ENCODE measurements at regions not wholly inside any gene's neighbourhood (a gene's known extent, or its start where the extent isn't known, plus 50 kb on each side); places are given as distances from the start of the nearest gene placed in this dataset.
A peak's percentile ranks its signal among the peaks of the same experiment; 100 is the strongest.

DNA sequence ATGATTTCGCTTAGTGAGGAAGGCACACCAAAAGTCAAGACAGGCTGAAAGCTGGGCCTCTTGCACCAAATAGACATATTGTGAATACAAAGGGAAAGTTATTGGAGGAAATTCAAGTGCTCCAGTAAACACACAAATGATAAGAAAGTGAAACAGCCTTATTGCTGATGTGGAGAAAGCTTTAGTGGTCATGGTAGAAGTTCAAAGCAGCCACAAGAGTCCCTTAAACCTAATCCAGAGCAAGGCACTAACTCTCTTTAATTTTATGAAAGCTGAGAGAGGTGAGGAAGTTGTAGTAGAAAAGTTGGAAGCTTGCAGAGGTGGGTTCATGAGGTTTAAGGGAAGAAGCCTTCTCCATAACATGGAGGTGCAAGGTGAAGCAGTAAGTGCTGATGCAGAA, 988.3 kb downstream of the VRK1 start:
- no peaks in the 10 kb centered on the region for H3K27me3 ChIP-seq (ENCODE audit: control insufficient read depth, insufficient read depth, low read length)
- WGBS (ENCODE audit: insufficient coverage), result 88% methylated on average over 1 of the region's 1 CpG
- TF ChIP-seq, protein P1, sequence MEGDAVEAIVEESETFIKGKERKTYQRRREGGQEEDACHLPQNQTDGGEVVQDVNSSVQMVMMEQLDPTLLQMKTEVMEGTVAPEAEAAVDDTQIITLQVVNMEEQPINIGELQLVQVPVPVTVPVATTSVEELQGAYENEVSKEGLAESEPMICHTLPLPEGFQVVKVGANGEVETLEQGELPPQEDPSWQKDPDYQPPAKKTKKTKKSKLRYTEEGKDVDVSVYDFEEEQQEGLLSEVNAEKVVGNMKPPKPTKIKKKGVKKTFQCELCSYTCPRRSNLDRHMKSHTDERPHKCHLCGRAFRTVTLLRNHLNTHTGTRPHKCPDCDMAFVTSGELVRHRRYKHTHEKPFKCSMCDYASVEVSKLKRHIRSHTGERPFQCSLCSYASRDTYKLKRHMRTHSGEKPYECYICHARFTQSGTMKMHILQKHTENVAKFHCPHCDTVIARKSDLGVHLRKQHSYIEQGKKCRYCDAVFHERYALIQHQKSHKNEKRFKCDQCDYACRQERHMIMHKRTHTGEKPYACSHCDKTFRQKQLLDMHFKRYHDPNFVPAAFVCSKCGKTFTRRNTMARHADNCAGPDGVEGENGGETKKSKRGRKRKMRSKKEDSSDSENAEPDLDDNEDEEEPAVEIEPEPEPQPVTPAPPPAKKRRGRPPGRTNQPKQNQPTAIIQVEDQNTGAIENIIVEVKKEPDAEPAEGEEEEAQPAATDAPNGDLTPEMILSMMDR (IDR thresholded peaks at IDR 0.05), result no peak
- intact Hi-C loops (cut with micrococcal nuclease), result loop anchor here (10.0 kb wide), 3 partner anchors 81 to 601 kb away; no protein-coding TSS in a partner anchor
- no peak for ATAC-seq
- H3K36me3 ChIP-seq (ENCODE audit: control insufficient read depth, insufficient read depth, low read length), result no peaks in the 10 kb centered on the region
- DNase-seq, result no peak
- H3K4me1 ChIP-seq (ENCODE audit: control insufficient read depth, insufficient read depth, low read length), result no peaks in the 10 kb centered on the region
- H3K9me3 ChIP-seq (ENCODE audit: control insufficient read depth, insufficient read depth, low read length), result no peaks in the 10 kb centered on the region
- H3K27ac Mint-ChIP-seq, result peak overlapping the region in 1 of 2 donors; percentile 17
- no peaks in the 10 kb centered on the region for H3K9me3 Mint-ChIP-seq
- H3K27me3 Mint-ChIP-seq (ENCODE audit: low read depth in 2 of 2), result no peaks in the 10 kb centered on the region
- H3K27ac ChIP-seq (ENCODE audit: low read length), result no peak overlapping the region
- peaks cover 3% of the 10 kb centered on the region for H3K36me3 Mint-ChIP-seq
- no peak overlapping the region for H3K4me3 ChIP-seq (ENCODE audit: low read length)
- H3K4me3 Mint-ChIP-seq, result no peak overlapping the region
- peaks cover 5 to 6% of the 10 kb centered on the region in 2 donors for H3K4me1 Mint-ChIP-seq

- no peak overlapping the region for H3K27ac Mint-ChIP-seq
- H3K4me3 ChIP-seq (ENCODE audit: low read length), result no peak overlapping the region
- H3K27me3 Mint-ChIP-seq (ENCODE audit: low read depth in 2 of 2), result peaks cover 0 to 3% of the 10 kb centered on the region in 2 donors
- H3K27me3 ChIP-seq (ENCODE audit: control insufficient read depth, insufficient read depth, low read length), result no peaks in the 10 kb centered on the region
- H3K9me3 Mint-ChIP-seq, result no peaks in the 10 kb centered on the region
- no peaks in the 10 kb centered on the region for H3K36me3 Mint-ChIP-seq
- H3K4me1 ChIP-seq (ENCODE audit: control insufficient read depth, insufficient read depth, low read length), result no peaks in the 10 kb centered on the region
- no peak overlapping the region for H3K4me3 Mint-ChIP-seq
- no peaks in the 10 kb centered on the region for H3K9me3 ChIP-seq (ENCODE audit: control insufficient read depth, insufficient read depth, low read length)
- TF ChIP-seq, protein P1 (IDR thresholded peaks at IDR 0.05), result no peak
- intact Hi-C loops (cut with micrococcal nuclease), result loop anchor here (10.0 kb wide), 3 partner anchors 84 to 604 kb away; no protein-coding TSS in a partner anchor
- no peaks in the 10 kb centered on the region for H3K36me3 ChIP-seq (ENCODE audit: control insufficient read depth, insufficient read depth, low read length)
- H3K4me1 Mint-ChIP-seq, result peaks cover 13 to 14% of the 10 kb centered on the region in 2 donors
- no peak for ATAC-seq
- no peak overlapping the region for H3K27ac ChIP-seq (ENCODE audit: low read length)
- DNase-seq, result no peak
These were observed 991.2 kb downstream of the VRK1 start for GRCh38 chr14:97788364-97788763.

- H3K9me3 Mint-ChIP-seq, result no peaks in the 10 kb centered on the region
- peaks cover 13 to 14% of the 10 kb centered on the region in 2 donors for H3K4me1 Mint-ChIP-seq
- H3K36me3 ChIP-seq (ENCODE audit: control insufficient read depth, insufficient read depth, low read length), result no peaks in the 10 kb centered on the region
- no peaks in the 10 kb centered on the region for H3K4me1 ChIP-seq (ENCODE audit: control insufficient read depth, insufficient read depth, low read length)
- H3K4me3 ChIP-seq (ENCODE audit: low read length), result no peak overlapping the region
- intact Hi-C loops (cut with micrococcal nuclease), result loop anchor here (10.0 kb wide), 3 partner anchors 84 to 604 kb away; no protein-coding TSS in a partner anchor
- no peaks in the 10 kb centered on the region for H3K27me3 ChIP-seq (ENCODE audit: control insufficient read depth, insufficient read depth, low read length)
- H3K27me3 Mint-ChIP-seq (ENCODE audit: low read depth in 2 of 2), result peaks cover 0 to 3% of the 10 kb centered on the region in 2 donors
- no peak overlapping the region for H3K27ac ChIP-seq (ENCODE audit: low read length)
- no peak for ATAC-seq
- H3K4me3 Mint-ChIP-seq, result no peak overlapping the region
- TF ChIP-seq, protein P1 (IDR thresholded peaks at IDR 0.05), result no peak
- peak overlapping the region in 1 of 2 donors; percentile 36 for H3K27ac Mint-ChIP-seq
- 76% methylated on average over 5 of the region's 7 CpGs for WGBS (ENCODE audit: insufficient coverage)
- no peaks in the 10 kb centered on the region for H3K9me3 ChIP-seq (ENCODE audit: control insufficient read depth, insufficient read depth, low read length)
- no peaks in the 10 kb centered on the region for H3K36me3 Mint-ChIP-seq
- no peak for DNase-seq
These were observed 991.8 kb downstream of the VRK1 start for GRCh38 chr14:97788846-97789526.

DNA sequence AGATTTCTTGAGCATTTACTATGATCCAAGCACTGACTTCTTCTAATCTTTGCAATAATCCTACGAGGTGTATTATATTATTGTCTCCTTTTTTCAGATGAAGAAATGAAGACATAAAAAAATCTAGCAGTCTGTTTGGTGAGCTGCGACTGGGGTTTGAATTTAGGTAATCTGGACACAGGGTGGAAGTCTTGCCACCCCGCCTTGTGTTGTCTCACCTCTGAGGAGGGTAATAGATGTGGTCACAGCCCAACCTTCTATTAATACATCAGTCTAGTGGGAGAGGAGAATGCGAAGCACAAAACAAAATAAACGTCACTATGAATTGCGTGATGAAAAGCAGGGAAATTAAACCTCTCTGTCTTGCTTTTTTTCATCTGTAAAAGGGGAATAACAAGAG, 993.9 kb downstream of the VRK1 start:
- TF ChIP-seq, protein P1 (IDR thresholded peaks at IDR 0.05), result no peak
- Mint-ChIP-seq H3K4me1 (peaks cover 9 to 13% of the 10 kb centered on the region in 2 donors), H3K27me3 (ENCODE audit: low read depth in 2 of 2) (peaks cover 0 to 3% of the 10 kb centered on the region in 2 donors), H3K36me3 (no peaks in the 10 kb centered on the region), H3K9me3 (no peaks in the 10 kb centered on the region), H3K27ac (peak overlapping the region in 1 of 2 donors; percentile 4), H3K4me3 (no peak overlapping the region)
- Histone ChIP-seq H3K4me3 (ENCODE audit: low read length) (no peak overlapping the region), H3K27me3 (ENCODE audit: control insufficient read depth, insufficient read depth, low read length) (no peaks in the 10 kb centered on the region), H3K27ac (ENCODE audit: low read length) (no peak overlapping the region), H3K9me3 (ENCODE audit: control insufficient read depth, insufficient read depth, low read length) (no peaks in the 10 kb centered on the region), H3K4me1 (ENCODE audit: control insufficient read depth, insufficient read depth, low read length) (no peaks in the 10 kb centered on the region), H3K36me3 (ENCODE audit: control insufficient read depth, insufficient read depth, low read length) (no peaks in the 10 kb centered on the region)
- ATAC-seq, result peak in 1 of 3 donors; percentile 21
- intact Hi-C loops (cut with micrococcal nuclease), result no loop called here
- DNase-seq, result no peak
- 60% methylated on average over 3 of the region's 6 CpGs for WGBS (ENCODE audit: insufficient coverage)
